ENCODE measurements at regions not wholly inside any gene's neighbourhood (a gene's known extent, or its start where the extent isn't known, plus 50 kb on each side); places are given as distances from the start of the nearest gene placed in this dataset.
A peak's percentile ranks its signal among the peaks of the same experiment; 100 is the strongest.

DNA sequence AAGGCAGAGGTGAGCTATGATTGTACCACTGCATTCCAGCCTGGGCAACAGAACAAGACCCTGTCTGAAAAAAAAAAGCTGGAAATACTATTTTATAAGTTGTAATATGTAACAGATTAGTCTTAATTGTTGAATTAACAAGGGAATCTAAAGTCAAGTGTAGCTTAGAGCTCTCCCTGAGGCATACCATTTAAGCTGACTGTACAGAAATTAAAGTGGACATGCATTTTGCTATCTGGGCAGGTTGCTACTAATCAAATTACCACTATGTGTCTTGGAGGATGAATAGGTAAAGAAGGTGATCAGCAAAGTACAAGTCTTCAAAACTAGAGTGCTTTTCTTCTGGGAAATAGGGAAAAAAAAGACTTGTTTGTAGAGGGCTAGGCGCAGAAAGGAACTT lies 205.3 kb upstream of the JADE1 start:
- no peak for DNase-seq (ENCODE audit: low read depth in 4 of 4, low spot score in 1 of 4)

DNA sequence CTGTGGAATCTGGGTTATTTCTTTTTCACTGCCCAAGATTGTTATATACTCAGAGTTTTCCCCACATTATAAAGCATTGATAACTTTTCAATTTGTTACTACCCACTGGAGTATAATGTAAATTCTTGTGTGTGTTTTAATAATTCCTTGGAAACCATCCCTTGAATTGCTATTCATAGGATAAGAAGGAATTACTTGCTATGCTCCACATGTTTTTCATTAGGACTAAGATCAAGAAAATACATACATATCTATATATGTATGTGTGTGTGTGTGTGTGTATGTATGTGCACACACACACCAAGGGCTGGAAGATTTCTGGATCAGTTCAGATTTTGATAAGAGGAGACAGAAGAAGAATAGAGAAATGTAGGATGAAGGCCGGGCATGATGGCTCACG lies 206.4 kb upstream of the JADE1 start:
- no peak for DNase-seq (ENCODE audit: low read depth in 4 of 4, low spot score in 1 of 4)

DNA sequence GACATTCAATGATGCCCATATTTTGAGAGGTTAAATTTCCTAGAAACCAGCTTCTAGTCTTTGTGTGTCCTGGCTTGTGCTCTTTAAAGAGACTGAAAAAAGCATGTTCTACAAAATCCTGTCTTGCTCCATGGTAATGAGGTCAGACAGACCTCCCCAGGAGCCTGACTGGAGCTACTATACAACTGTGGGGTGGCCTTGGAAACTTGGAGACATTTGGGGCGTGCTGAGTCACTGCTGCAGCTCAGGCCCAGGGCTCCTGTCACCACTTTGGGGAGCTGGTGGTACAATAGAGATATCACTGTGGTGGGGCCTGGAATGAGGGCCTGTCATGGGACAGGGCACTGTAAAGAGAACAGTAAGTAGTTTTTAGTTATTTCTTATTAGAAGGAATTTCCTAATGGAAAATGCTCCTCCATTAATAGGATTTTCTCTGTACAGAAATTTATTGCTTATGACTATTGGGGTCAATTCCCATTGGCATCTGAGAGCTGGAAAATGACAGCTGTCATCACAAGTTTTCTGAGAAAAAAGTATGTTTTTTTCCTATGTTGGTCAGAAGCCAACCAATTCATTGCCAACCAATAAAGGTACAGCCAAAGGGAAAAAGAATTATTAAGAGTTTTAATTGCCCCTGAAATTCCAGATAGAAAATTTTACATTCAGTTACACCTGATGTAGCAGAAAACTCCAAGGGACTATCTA lies 207.4 kb upstream of the JADE1 start:
- DNase-seq (ENCODE audit: low read depth in 4 of 4, low spot score in 1 of 4): no peak

DNA sequence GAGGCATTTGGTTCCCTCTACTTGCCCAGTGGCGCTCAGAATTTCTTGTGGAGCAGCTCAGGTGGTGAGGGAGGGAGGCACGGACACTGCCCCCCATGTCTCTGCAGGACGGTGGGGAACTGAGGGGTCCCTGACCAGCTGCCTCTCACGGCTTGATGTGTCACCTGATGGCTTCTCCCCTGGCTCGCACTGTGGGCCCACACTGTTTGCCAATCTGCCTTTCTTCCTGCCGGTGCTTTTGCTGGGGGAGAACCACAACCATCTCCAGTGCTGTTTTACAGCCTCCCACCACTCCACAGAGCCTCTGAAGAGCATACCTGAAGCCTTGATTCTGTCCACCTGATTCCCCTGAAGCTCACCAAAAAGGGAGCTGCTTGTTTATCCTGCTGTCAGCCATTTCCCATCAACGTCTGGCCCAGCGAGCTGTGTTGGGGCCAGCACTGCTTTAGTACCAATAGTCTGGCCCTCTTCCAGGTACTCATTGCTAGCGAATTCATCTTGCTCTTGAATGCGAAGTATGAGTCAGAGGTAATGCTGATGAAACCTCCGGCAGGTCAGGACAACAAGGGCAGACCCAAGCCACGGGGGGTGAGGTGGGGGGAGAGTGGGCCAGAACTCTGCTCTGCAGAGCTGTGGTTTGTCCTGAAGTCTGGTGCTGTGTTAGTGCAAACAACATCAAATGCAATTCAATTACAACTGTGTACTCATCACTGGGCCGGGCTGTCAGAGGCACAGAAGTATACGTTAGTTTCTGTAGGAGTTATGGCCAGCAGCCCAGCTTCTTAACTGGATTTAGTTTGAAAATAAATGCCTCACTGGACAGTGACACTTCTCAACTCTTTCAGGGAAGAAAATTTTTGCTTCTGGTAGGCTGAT lies 208.3 kb upstream of the JADE1 start:
- DNase-seq (ENCODE audit: low read depth in 4 of 4, low spot score in 1 of 4): no peak

DNA sequence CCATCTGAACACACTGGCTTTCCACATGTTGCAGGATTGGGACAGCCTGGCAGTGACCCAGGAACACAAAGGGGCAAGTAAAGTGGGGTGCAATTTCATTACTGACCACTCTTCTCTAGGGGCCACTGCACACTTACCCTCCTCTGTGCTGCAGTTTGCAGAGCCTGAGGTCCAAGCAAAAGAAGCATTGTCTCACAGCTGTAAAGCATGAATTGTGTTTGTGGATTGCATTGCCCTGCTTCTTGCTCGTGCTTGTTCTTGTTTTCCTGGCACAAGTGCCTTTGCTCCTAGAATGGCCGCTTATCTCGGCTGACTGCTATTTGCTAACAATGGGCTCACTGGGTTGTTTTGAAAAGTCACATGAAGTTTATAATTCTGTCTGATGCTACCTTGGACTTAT lies 209.1 kb upstream of the JADE1 start:
- DNase-seq (ENCODE audit: low read depth in 4 of 4, low spot score in 1 of 4): no peak

DNA sequence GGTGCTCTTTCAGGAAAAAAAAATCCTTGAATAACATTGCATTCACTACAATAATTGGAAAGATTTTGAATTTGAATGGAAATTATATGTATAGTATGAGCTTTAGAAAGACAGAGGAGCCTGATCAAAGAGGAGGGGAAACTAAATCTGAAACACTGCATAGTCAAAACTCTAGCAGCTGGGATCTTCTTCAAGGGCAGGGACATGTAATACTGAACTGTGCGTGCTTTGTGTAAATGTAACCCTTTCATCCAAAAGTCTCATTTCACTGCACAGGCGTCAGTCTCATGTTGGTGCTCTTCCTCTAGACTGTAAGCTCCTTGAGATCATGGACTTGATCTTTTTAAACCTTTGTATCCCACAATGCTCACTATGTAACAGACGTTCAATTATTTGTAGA lies 212.0 kb upstream of the JADE1 start:
- no peak for DNase-seq (ENCODE audit: low read depth in 4 of 4, low spot score in 1 of 4)

DNA sequence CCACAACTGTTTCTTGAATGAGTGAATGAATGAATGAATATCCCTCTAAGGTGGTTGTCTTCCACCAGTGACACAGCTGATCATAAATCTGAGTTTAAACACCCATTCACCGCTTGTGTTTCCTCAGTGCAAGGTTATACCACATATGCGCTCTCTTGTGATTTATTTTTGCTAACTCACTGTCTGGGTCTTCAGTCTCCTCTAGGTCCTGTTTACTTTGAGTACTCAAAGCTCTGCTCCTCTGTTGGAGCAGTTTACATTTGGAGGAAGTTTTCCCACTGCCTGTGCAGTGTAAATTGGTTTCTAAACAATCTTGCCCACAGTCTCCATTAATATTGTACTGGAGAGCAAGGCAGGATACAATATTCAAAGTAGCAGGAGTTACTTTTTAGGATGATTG lies 212.6 kb upstream of the JADE1 start:
- no peak for DNase-seq (ENCODE audit: low read depth in 4 of 4, low spot score in 1 of 4)

DNA sequence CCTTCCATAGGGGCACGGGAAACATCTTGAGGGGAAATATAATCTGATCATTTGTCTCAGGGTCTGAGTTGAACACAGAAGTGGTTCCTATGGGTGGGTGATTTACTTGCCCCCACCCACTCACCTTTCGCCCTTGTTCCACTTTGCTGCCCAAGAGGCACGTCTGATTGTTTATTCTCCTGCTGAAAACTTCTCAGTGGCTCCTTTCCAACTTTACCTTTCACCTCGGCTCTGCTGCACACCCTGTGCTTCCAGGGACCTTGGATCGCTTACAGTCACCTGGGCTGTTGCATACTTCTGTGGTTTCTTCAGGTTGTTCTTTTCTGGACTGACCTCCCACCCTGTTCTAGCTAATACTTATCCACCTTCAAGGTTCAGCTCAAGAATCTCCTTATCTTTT lies 213.4 kb upstream of the JADE1 start:
- DNase-seq (ENCODE audit: low read depth in 4 of 4, low spot score in 1 of 4): no peak

DNA sequence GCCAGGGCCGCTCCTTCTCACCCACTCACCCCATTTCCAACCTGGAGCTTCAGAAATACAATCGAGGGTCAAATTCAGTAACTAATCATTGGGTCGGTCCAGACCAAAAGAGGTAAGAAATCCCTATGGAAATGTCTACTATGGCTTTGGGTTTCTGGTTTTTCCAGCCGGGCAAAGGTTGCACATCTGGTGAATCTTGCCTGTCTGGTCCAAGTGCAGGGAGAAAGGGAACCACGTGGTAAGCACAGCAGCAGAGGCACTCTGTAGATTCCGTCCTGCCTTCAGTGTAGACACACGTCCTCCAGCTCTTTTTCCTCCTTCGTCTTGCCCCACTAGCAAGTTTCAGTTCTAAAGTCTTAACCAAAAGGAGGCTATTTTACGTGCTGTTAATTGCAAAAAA lies 218.0 kb upstream of the JADE1 start:
- DNase-seq (ENCODE audit: low read depth in 4 of 4, low spot score in 1 of 4): no peak

DNA sequence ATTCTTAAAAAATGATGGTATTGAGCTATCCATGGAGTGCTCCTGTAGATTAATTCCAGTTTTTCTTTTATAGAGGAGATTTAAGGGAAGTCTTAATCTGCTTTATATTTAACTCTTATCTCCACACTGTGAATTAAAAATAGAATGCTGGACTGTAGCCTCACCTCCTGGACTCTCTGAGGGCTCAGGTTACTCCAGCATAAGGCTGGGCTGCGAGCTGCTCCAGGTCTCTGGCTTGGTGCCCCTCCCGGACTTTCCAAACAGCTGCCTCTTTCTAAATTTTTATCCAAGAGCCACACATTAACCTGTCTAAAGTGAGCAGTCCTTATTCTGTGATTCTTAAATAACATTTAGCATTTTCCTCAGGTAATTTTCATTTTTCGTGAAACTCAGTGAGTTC lies 218.7 kb upstream of the JADE1 start:
- no peak for DNase-seq (ENCODE audit: low read depth in 4 of 4, low spot score in 1 of 4)

DNA sequence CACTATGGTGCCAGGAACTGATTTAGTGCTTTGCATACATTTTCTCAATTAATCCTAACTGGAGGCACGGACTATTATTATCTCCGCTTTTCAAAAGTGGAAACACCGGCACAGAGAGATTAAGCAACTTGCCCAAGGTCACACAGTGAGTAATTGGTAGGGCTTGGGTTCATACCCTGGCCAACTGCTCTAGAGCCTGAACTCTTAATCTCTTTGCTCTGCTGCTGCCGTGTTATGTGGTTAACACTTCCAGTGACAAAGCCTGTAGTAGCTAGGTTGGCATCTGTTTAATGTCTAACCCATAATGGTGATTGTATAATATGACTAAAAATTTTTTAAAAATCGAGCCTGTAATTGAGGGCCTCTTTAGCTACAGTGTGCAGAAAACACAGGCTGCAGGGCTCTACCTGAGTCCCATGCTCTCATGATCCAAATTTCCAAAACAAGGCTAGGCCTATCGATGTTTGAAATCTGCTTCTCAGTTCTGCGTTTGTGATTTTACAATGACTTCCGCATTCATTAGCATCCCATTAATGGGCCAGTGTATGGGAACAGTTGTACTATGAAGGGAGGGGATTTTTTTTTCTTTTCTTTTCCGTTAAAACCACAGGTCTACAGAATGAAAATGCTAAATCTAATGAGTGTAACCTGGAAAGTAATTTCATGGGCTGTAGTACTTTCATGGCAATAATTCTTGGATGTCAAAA lies 219.3 kb upstream of the JADE1 start:
- no peak for DNase-seq (ENCODE audit: low read depth in 4 of 4, low spot score in 1 of 4)

DNA sequence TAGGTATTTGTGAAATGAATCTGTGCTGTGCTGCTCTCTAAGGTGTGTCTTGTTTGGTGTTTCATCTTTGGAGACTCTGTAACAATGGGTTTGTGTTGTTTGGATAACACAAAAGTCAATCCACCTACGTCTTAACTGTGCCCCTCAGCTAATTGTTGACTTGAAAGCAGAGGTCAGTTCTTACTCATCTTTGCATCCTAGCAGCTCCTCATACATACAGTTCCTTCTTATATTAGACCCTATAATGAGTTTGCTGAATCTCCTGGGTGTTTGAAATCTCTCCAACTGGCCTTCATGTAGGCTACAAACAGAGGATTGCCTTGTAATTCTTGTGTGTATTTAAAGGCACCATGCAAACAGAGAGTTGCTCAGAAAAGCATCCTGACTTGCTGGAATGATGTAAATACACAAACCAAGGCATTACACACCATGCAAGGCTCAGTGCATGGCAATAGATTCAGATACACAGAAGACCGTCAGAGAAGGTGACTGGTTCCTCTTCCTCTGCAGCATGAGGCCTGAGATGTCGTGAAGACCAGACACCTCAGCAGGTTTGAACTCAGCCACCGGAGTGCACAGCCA lies 220.0 kb upstream of the JADE1 start:
- DNase-seq (ENCODE audit: low read depth in 4 of 4, low spot score in 1 of 4): no peak

DNA sequence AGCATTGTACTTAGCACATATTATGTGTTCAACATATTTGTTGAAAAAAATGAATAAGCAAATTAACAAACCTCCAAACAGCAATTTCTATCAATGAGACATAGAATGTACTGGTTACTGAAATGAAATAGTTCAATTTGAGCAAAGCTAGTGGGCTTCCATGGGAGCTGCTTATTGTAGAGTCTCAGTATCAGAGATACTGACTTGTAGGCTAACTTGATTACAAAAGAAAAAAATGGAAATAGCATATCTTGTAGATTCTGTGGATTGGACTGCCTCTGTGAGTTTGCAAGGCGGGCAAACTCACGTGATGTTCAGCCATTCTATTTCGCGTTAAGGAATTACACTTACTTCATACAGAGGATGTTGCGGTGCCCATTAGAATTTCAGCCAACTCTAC lies 222.1 kb upstream of the JADE1 start:
- DNase-seq (ENCODE audit: low read depth in 4 of 4, low spot score in 1 of 4): no peak

DNA sequence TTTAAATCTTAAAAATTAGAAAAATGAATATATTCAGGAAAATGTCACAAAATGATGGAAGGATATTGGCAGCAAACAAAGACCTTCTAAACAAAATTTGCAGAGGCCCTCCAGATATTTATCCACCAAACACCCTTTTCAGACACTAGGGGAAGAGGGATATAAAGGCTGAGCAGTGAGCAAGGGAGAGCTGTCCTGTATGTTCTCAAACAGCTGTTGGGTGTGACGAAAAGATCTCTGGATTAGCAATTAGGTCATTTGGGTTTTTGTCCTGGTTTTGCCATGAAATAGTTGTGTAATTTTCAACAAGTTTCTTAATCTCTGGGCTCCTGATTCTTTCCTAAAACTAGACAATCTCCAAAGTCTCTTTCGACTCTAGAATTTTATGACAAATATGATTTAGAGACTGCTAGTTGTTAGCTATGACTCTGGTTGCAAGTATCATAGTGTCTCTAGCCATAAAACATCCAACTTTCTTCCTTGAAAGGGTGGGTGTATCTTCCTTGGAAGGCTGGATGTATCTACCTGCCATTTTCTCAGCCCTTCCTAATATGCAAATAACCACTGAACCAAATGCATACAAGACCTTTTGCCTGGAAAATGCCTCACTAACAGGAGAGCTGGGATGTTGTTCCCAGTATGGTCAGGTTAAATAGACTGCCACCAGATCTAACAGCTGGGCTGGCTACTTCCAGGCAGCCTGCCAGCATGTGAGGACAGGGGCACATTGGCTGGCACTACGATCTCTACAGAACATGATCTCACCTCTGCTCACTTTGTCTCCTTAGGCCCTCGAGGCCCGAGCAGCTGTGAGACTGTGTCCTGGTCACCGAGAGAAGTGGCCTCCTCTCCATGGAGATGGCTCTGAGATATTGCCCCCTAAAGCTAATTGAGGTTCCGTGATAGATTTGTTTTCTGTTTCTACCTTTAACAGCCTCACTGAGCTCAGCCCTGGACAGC lies 225.5 kb upstream of the JADE1 start:
- no peak for DNase-seq (ENCODE audit: low read depth in 4 of 4, low spot score in 1 of 4)

DNA sequence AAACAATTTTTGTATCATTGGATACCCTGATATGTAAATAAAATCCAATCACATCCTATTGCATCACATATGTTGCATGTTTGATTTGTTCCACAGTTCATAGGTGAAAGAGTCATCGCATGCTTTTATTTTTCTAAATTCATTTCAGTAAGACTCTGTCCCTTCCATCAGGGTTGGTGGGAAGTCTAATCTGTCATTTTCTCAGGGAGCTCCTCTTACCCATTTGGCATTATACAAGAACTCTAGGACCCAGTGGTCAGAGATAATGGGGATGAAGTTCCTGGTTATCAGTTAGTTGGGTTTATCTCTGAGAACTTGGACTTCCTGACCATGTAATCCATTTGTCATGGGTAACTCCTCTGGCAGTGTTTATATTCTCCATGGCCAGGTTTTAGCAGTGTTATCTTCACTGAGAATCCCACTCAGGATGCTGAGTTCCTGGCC lies 227.1 kb upstream of the JADE1 start:
- no peak for DNase-seq (ENCODE audit: low read depth in 4 of 4, low spot score in 1 of 4)

DNA sequence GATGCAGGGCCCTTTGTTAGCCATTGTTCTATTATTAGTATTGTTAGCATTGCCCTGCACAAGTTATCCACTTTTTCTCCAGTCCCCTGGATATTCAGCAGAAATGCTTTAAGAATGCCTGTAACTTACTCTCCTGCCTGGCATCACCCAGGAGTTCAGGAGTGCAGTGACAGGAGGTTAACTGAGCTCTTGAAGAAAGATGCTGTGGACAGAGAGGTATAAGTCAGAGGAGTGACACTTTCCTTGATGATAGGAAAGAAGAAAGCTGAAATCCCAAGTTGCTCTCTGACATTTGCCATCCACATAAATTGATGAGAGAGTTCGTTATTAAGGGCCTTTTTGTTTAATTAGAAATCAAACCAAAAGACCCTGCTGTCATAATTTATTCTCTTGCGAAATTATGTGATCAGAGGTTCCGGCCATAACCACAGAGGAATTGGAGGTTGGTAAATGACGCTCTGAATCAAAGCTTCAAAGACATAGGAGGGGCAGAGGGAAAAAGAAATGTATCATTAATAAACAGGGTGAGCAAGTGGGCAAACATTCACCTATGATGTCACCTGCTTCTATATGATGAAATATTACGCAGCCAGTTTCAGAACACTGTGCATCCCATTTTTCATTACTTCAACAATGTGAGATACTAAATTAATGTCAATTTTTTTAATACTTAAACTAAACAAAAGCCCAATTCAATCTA lies 230.2 kb upstream of the JADE1 start:
- DNase-seq (ENCODE audit: low read depth in 4 of 4, low spot score in 1 of 4): no peak

DNA sequence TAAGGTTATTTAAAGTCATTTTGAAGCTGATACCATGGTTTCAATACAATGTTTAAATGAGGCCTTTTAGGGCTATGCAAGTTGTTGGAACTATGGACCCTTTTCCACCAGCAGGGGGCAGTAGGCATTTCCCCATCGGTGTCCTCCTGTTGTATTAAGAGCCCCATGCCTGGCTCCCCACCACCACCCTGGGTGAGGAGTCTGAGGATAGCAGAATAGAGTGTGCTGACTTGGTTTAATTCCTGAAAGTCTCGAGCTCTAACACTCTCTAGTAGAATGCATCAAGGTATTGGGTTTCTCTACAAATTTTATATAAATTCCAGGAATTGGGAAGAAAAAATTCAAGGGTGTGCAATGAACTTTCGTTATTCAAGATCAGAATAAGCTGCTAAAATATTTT lies 234.8 kb upstream of the JADE1 start:
- peak; percentile 28 to 52 (median 40) for DNase-seq (ENCODE audit: low read depth in 4 of 4, low spot score in 1 of 4)

DNA sequence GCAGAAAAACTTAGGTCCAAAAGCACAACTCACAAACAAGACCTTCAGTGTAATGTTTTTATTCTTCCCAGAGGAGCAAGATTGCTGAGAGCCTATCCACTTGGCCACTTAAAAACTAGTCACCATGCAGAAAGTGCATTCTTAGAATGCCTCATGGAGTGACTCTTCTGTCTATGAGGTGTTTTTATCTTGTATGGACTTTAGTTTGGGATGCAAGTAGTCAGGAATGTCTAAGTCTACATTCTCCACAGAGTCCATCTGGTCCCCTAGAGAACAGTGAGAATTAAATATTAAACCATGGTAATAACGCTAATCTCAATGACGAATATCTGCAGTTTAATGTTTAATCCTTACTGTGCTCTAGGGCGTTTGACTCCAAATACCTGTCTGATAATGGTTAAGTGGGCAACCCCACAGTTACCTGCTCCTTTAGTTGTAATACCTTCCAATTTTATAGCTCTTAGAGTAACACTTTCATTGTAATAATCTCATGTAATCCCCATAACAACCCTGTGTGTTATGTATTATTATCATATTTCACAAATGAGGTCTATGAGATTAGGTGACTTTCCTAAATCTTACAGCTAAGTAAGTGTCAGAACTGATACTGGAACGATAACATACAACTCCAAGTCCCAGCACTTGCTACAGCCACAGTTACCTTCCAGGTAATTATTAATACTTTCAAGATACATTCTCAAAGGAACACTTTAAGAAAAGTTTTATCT lies 235.6 kb upstream of the JADE1 start:
- DNase-seq (ENCODE audit: low read depth in 4 of 4, low spot score in 1 of 4): no peak

DNA sequence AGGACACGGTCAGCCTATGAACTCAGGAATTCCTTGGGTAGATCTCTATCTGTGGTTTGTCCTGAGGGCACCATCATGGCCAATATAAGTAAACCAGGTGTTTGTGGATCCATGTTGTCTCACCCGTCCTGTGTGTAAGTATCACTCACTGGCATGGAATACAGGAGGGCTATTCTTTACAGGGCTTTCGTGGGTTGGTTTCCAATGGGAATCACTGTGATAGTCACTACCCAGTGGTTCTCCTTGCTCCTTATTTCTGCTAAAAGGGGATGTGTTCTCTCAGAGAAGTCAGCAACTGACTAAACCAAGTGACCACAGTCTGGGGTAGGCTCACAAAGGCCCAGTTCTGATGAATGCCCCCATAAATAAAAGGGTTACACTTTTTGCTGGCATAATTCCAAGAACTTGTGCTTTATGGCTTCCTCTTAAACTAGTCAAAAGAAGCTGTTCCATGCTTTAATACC lies 236.7 kb upstream of the JADE1 start:
- DNase-seq (ENCODE audit: low read depth in 4 of 4, low spot score in 1 of 4): no peak
